Fibroblast of lung (primary cell): ENCODE measurements at regions not wholly inside any gene's neighbourhood (a gene's known extent, or its start where the extent isn't known, plus 50 kb on each side); places are given as distances from the start of the nearest gene placed in this dataset.

Source experiments
- EZH2 ChIP-seq: IDR thresholded peaks from 2 replicates; pipeline ENCODE4 v1.5.1; 2012; ENCODE audit warnings: low read length, control low read depth, mild to moderate bottlenecking; ENCODE audit errors: missing control alignments
- TF ChIP-seq, protein P1 (sequence below), 2 donors: IDR thresholded peaks in 1 of 2; conservative IDR thresholded peaks in 1 of 2; 1 replicate in 1 of 2; 2 replicates in 1 of 2; pipeline ENCODE4 v1.5.1; 2011 to 2012; ENCODE audit warnings: low read length in 2 of 2, control low read depth in 1 of 2, inconsistent platforms in 1 of 2, low read depth in 1 of 2, mild to moderate bottlenecking in 1 of 2

DNA sequence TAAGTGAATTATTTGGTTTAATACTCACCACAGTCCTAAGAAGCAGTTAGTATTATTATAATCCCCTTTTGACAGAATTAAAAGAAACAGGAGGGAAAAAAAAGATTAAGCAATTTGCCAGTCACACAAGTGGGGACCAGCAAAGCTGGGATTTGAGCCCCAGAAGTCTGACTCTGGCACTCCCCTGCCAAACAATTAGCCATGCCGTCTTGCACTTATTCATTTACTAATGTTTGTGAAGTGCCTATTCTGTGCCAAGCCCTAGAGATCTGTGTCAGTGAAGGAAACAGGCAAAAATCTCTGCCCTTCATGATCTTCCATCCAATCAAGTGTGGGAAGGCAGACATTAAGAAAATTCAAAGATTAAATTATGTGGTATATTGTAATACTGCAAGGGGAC, 126.0 kb upstream of the TOP1 start:
- TF ChIP-seq, protein P1, sequence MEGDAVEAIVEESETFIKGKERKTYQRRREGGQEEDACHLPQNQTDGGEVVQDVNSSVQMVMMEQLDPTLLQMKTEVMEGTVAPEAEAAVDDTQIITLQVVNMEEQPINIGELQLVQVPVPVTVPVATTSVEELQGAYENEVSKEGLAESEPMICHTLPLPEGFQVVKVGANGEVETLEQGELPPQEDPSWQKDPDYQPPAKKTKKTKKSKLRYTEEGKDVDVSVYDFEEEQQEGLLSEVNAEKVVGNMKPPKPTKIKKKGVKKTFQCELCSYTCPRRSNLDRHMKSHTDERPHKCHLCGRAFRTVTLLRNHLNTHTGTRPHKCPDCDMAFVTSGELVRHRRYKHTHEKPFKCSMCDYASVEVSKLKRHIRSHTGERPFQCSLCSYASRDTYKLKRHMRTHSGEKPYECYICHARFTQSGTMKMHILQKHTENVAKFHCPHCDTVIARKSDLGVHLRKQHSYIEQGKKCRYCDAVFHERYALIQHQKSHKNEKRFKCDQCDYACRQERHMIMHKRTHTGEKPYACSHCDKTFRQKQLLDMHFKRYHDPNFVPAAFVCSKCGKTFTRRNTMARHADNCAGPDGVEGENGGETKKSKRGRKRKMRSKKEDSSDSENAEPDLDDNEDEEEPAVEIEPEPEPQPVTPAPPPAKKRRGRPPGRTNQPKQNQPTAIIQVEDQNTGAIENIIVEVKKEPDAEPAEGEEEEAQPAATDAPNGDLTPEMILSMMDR (conservative IDR thresholded peaks at IDR 0.05 in 1 of 2, IDR thresholded peaks at IDR 0.05 in 1 of 2; ENCODE audit: low read depth in 1 of 2, low read length in 2 of 2): no peak
- TF ChIP-seq EZH2: no peak
